ENCODE measurements at regions not wholly inside any gene's neighbourhood (a gene's known extent, or its start where the extent isn't known, plus 50 kb on each side); places are given as distances from the start of the nearest gene placed in this dataset.

DNA sequence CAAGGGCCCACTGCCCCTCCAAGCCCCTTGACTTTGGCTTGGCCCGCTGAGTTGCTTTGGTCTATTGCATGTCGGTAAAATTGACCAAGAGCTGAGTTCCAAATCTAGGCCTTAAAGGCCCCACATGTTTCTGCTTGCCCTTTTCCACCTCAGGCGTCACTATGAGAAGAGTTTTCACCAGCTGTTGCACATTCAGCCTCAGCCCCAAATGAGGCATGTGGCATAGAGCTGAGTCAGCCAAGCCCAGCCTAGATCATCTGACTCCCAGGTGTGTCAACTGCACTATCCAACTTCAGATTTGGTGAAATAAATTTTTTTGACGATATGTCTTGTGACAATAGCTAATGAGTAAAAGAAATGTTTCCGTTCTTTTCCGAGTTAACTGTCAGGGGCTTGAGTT is 424.5 kb upstream of the FAM47C start:
- TF ChIP-seq EZH2 (IDR thresholded peaks at IDR 0.05; ENCODE audit: borderline replicate concordance, insufficient read depth, low read depth, low read length, poor library complexity, severe bottlenecking): no peak
- TF ChIP-seq, protein P1, sequence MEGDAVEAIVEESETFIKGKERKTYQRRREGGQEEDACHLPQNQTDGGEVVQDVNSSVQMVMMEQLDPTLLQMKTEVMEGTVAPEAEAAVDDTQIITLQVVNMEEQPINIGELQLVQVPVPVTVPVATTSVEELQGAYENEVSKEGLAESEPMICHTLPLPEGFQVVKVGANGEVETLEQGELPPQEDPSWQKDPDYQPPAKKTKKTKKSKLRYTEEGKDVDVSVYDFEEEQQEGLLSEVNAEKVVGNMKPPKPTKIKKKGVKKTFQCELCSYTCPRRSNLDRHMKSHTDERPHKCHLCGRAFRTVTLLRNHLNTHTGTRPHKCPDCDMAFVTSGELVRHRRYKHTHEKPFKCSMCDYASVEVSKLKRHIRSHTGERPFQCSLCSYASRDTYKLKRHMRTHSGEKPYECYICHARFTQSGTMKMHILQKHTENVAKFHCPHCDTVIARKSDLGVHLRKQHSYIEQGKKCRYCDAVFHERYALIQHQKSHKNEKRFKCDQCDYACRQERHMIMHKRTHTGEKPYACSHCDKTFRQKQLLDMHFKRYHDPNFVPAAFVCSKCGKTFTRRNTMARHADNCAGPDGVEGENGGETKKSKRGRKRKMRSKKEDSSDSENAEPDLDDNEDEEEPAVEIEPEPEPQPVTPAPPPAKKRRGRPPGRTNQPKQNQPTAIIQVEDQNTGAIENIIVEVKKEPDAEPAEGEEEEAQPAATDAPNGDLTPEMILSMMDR (IDR thresholded peaks at IDR 0.05): no peak

Data from B cell (primary cell).